Esophagus (tissue), 2 donors: ENCODE measurements at regions not wholly inside any gene's neighbourhood (a gene's known extent, or its start where the extent isn't known, plus 50 kb on each side); places are given as distances from the start of the nearest gene placed in this dataset.

Experiments used
- H3K27ac ChIP-seq, 2 donors: one replicate each; pipeline ENCODE4 v1.5.1; 2013; ENCODE audit warnings: low read depth in 2 of 2, mild to moderate bottlenecking in 2 of 2, inconsistent platforms in 1 of 2, low read length in 1 of 2, moderate library complexity in 1 of 2
- H3K27me3 ChIP-seq, 2 donors: one replicate each; pipeline ENCODE4 v1.6.1; 2013; ENCODE audit warnings: low read length in 2 of 2, control low read depth in 1 of 2, mild to moderate bottlenecking in 1 of 2; ENCODE audit not compliant: insufficient read depth in 2 of 2, control insufficient read depth in 1 of 2
- H3K36me3 ChIP-seq, 2 donors: one replicate each; pipeline ENCODE4 v1.6.1; 2013; ENCODE audit warnings: low read length in 1 of 2; ENCODE audit not compliant: control insufficient read depth in 2 of 2, insufficient read depth in 2 of 2
- H3K4me1 ChIP-seq, 2 donors: one replicate each; pipeline ENCODE4 v1.6.1; 2013; ENCODE audit warnings: low read length in 1 of 2; ENCODE audit not compliant: control insufficient read depth in 2 of 2, insufficient read depth in 2 of 2
- H3K4me3 ChIP-seq, 2 donors: one replicate each; pipeline ENCODE4 v1.5.1; 2013; ENCODE audit warnings: low read length in 2 of 2, mild to moderate bottlenecking in 2 of 2, low read depth in 1 of 2, moderate library complexity in 1 of 2
- H3K9me3 ChIP-seq, 2 donors: one replicate each; pipeline ENCODE4 v1.6.1; 2013; ENCODE audit warnings: mild to moderate bottlenecking in 2 of 2, low read depth in 1 of 2, low read length in 1 of 2, moderate library complexity in 1 of 2; ENCODE audit not compliant: control insufficient read depth in 2 of 2, insufficient read depth in 1 of 2
- WGBS, 2 donors: extraction: QIAGEN DNeasy Blood & Tissue Kit; methylation state at CpG; one replicate each; pipeline ENCODE4 v1.1.7; 2013; 5-methylcytosine and 5-hydroxymethylcytosine counted together
- donor health status: healthy with polysubstance abuse.
- donor health status: Bipolar disorder and iron deficiency.

GRCh38 chr5:2566284-2566683, 185.2 kb downstream of the IRX2 start:
- peaks cover 0 to 2% of the 10 kb centered on the region in 2 donors for H3K4me1 ChIP-seq
- H3K36me3 ChIP-seq = no peaks in the 10 kb centered on the region
- H3K9me3 ChIP-seq = peaks cover 4 to 7% of the 10 kb centered on the region in 2 donors
- no peak overlapping the region for H3K27ac ChIP-seq
- 61 to 67% methylated on average over 3 of the region's 3 CpGs for WGBS, 2 donors
- no peak overlapping the region for H3K4me3 ChIP-seq
- no peaks in the 10 kb centered on the region for H3K27me3 ChIP-seq

DNA sequence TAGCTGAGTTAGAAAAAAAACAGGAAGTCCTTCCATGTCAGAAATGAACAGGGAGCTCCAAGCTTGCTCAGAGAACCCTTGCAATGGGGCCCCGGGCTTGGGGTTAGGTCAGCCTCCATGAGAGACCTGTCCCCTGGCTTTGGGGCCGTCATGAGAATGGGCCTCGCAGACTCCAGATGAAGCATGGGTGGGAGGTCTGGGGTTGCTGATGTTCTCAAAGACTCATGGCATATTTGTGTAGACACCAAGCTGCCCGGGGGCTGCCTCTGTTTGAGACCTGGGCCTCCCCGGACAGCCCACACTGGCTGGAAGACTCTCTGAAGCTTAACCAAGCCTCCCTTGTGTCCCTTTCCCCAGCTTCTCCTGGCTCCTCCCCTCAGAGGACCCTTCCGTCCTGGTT, 186.3 kb downstream of the IRX2 start:
- H3K36me3 ChIP-seq = no peaks in the 10 kb centered on the region
- no peak overlapping the region for H3K27ac ChIP-seq
- H3K9me3 ChIP-seq = peaks cover 4 to 7% of the 10 kb centered on the region in 2 donors
- H3K4me1 ChIP-seq = peaks cover 0 to under 1% of the 10 kb centered on the region in 2 donors
- H3K4me3 ChIP-seq = no peak overlapping the region
- WGBS, 2 donors = 85 to 90% methylated on average over 6 of the region's 6 CpGs
- H3K27me3 ChIP-seq = no peaks in the 10 kb centered on the region

- no peak overlapping the region for H3K4me3 ChIP-seq
- no peaks in the 10 kb centered on the region for H3K36me3 ChIP-seq
- WGBS, 2 donors = 82 to 84% methylated on average over 6 of the region's 6 CpGs
- no peak overlapping the region for H3K27ac ChIP-seq
- no peaks in the 10 kb centered on the region for H3K4me1 ChIP-seq
- peaks cover 4 to 7% of the 10 kb centered on the region in 2 donors for H3K9me3 ChIP-seq
- no peaks in the 10 kb centered on the region for H3K27me3 ChIP-seq
These were observed 188.4 kb downstream of the IRX2 start for GRCh38 chr5:2563046-2563445.

DNA sequence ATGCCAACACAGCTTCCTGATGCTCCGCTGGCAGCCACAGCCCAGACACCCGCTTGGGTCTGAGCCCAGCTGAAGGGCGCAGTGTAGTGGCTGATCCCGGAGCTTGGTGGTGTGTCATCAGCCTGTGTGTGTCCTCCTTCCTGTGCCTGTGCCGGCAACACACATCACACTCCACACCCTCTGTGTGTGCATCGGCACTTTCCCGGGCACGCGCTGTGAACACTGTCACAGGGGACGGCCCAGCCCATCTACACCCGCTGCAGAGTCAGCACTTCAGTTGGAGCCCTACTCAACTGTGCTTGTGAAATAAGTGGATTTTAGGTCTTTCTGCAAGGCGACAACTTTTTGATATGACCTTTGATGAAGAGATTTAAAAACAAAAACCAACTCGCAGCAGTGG, 189.4 kb downstream of the IRX2 start:
- WGBS, 2 donors = 72 to 84% methylated on average over 13 of the region's 13 CpGs
- H3K27ac ChIP-seq = no peak overlapping the region

GRCh38 chr5:2560435-2560834, 191.0 kb downstream of the IRX2 start:
- H3K4me1 ChIP-seq = no peaks in the 10 kb centered on the region
- WGBS, 2 donors = 89 to 93% methylated on average over 5 of the region's 5 CpGs

More for the DNA sequence above, 189.4 kb downstream of the IRX2 start:
- Histone ChIP-seq H3K27me3 (no peaks in the 10 kb centered on the region), H3K4me1 (no peaks in the 10 kb centered on the region), H3K4me3 (no peak overlapping the region), H3K9me3 (peaks cover 7 to 8% of the 10 kb centered on the region in 2 donors), H3K36me3 (no peaks in the 10 kb centered on the region)

GRCh38 chr5:2557435-2557834, 194.0 kb downstream of the IRX2 start:
- Histone ChIP-seq H3K36me3 (no peaks in the 10 kb centered on the region), H3K9me3 (peaks cover 0 to 9% of the 10 kb centered on the region in 2 donors), H3K4me1 (no peaks in the 10 kb centered on the region), H3K27me3 (no peaks in the 10 kb centered on the region), H3K27ac (no peak overlapping the region), H3K4me3 (no peak overlapping the region)
- 85 to 90% methylated on average over 12 of the region's 12 CpGs for WGBS, 2 donors

More at GRCh38 chr5:2560435-2560834, 191.0 kb downstream of the IRX2 start:
- Histone ChIP-seq H3K27me3 (no peaks in the 10 kb centered on the region), H3K4me3 (no peak overlapping the region), H3K9me3 (peaks cover 7 to 10% of the 10 kb centered on the region in 2 donors), H3K27ac (no peak overlapping the region), H3K36me3 (no peaks in the 10 kb centered on the region)

DNA sequence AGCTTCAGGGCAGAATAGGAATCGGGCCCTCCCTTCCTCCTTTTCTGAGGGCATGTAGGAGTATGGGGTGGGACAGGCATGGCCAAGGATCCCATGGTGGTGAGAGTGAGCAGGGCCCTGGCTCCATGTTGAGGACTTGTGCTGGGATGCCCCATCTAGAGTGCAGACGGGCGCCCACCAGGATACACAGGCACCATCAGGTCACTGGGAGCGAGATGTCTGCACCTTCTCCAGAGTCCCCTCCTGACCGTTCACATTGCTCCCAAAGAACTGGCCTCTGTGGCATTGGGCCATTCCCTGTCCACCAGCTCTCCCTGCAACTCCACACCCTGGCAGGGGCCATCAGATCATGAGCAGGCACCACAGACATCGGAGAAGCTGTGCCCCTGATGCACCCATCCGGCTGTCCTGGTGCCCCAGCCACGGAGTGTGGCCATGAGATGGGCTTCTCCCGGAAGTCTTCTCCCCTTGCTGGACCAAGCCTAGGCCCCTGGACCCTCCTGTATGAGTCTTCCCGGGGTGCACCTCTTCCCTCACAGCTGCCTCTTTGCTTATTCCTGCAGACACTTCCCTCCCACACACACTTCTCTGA, 195.0 kb downstream of the IRX2 start:
- WGBS, 2 donors = 87 to 88% methylated on average over 10 of the region's 10 CpGs
- Histone ChIP-seq H3K4me3 (no peak overlapping the region), H3K4me1 (no peaks in the 10 kb centered on the region), H3K27me3 (no peaks in the 10 kb centered on the region), H3K9me3 (peaks cover 0 to 9% of the 10 kb centered on the region in 2 donors), H3K27ac (no peak overlapping the region), H3K36me3 (no peaks in the 10 kb centered on the region)

- H3K9me3 ChIP-seq = peaks cover 0 to 9% of the 10 kb centered on the region in 2 donors
- H3K27me3 ChIP-seq = no peaks in the 10 kb centered on the region
- no peaks in the 10 kb centered on the region for H3K4me1 ChIP-seq
- WGBS, 2 donors = 72 to 75% methylated on average over 2 of the region's 2 CpGs
- no peak overlapping the region for H3K27ac ChIP-seq
- no peaks in the 10 kb centered on the region for H3K36me3 ChIP-seq
- H3K4me3 ChIP-seq = no peak overlapping the region
These were observed 197.9 kb downstream of the IRX2 start for GRCh38 chr5:2553611-2554010.

DNA sequence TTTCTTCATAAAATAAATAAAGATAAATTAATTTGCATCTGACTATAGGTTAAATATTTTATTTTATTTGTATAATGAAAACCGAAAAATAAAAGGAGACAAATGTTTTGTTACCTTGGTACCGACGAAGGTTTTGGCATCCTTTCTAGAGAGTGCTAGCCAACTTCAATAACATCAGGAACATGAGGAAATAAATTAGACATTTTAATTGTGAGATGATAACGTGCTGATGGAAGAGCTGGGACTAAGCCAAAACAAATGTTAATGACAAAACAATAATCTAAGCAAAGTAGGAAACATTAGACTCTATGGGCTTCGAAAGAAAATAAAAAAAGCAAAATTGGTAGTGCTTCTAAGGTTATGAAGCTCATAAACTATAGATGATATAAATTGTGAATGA, 201.0 kb downstream of the IRX2 start:
- Histone ChIP-seq H3K27me3 (no peaks in the 10 kb centered on the region), H3K4me1 (no peaks in the 10 kb centered on the region), H3K9me3 (peaks cover 3% of the 10 kb centered on the region in 2 donors), H3K27ac (no peak overlapping the region), H3K4me3 (no peak overlapping the region), H3K36me3 (no peaks in the 10 kb centered on the region)
- WGBS, 2 donors = 17 to 32% methylated on average over 5 of the region's 5 CpGs

DNA sequence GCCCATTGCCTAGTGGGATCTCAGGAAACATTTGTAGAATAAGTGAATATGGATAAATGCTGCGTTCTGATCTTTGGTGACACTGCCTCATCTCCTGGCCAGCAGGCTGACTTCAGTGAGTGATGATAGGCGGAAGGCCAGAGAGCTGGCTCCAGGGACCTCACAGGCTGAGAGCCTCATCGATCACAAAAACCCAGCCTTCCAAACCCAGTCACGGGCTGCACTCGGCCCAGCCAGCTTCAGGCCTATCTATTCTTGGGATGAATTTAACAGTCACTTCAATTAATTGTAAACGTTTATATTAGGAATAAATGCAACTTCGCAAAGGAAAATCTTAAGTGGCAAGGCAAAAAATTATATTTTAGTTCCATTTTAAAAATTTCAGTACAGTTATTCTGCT, 201.6 kb downstream of the IRX2 start:
- Histone ChIP-seq H3K9me3 (peaks cover 3% of the 10 kb centered on the region in 2 donors), H3K27me3 (no peaks in the 10 kb centered on the region)

More for the DNA sequence above, 201.6 kb downstream of the IRX2 start:
- Histone ChIP-seq H3K4me3 (no peak overlapping the region), H3K27ac (no peak overlapping the region), H3K4me1 (no peaks in the 10 kb centered on the region), H3K36me3 (no peaks in the 10 kb centered on the region)
- 60 to 67% methylated on average over 7 of the region's 7 CpGs for WGBS, 2 donors
